HG03139 (cell line): ENCODE measurements at regions not wholly inside any gene's neighbourhood (a gene's known extent, or its start where the extent isn't known, plus 50 kb on each side); places are given as distances from the start of the nearest gene placed in this dataset.

Experiments
- ATAC-seq: cut with Tn5 transposase; IDR thresholded peaks from one replicate; pipeline ENCODE4 v1.9.1; 2021; ENCODE audit not compliant: unreplicated experiment

- no peak for ATAC-seq
Measured at GRCh38 chr5:93017376-93017775, 563.6 kb downstream of the NR2F1-AS1 start.

- no peak for ATAC-seq
Measured at GRCh38 chr5:93010616-93011015, 570.4 kb downstream of the NR2F1-AS1 start.

- no peak for ATAC-seq
Measured at GRCh38 chr5:93010037-93010436, 571.0 kb downstream of the NR2F1-AS1 start.

- ATAC-seq, result no peak
Measured at GRCh38 chr5:93008502-93009207, 572.4 kb downstream of the NR2F1-AS1 start.

GRCh38 chr5:93006915-93007314 is 574.1 kb downstream of the NR2F1-AS1 start:
- ATAC-seq, result no peak

GRCh38 chr5:92998456-92998855 is 582.6 kb downstream of the NR2F1-AS1 start:
- ATAC-seq, result no peak

GRCh38 chr5:92994392-92994791 is 586.6 kb downstream of the NR2F1-AS1 start:
- ATAC-seq, result no peak

- ATAC-seq, result no peak
Measured at GRCh38 chr5:92992073-92992472, 588.9 kb downstream of the NR2F1-AS1 start.

- no peak for ATAC-seq
Measured at GRCh38 chr5:92991581-92992067, 589.4 kb downstream of the NR2F1-AS1 start.

- ATAC-seq, result no peak
Measured at GRCh38 chr5:92990771-92991170, 590.2 kb downstream of the NR2F1-AS1 start.

GRCh38 chr5:92981001-92981400 is 600.0 kb downstream of the NR2F1-AS1 start:
- no peak for ATAC-seq

- ATAC-seq, result no peak
Measured at GRCh38 chr5:92980491-92980890, 600.5 kb downstream of the NR2F1-AS1 start.

GRCh38 chr5:92979716-92980115 is 601.3 kb downstream of the NR2F1-AS1 start:
- ATAC-seq, result no peak

GRCh38 chr5:92977846-92978540 is 603.0 kb downstream of the NR2F1-AS1 start:
- ATAC-seq, result no peak

GRCh38 chr5:92976156-92976555 is 604.9 kb downstream of the NR2F1-AS1 start:
- no peak for ATAC-seq

GRCh38 chr5:92969781-92970237 is 611.2 kb downstream of the NR2F1-AS1 start:
- no peak for ATAC-seq

- no peak for ATAC-seq
Measured at GRCh38 chr5:92969191-92969780, 611.7 kb downstream of the NR2F1-AS1 start.

- no peak for ATAC-seq
Measured at GRCh38 chr5:92963800-92964199, 617.2 kb downstream of the NR2F1-AS1 start.

GRCh38 chr5:92962752-92963151 is 618.3 kb downstream of the NR2F1-AS1 start:
- no peak for ATAC-seq

GRCh38 chr5:92956886-92957285 is 624.1 kb downstream of the NR2F1-AS1 start:
- no peak for ATAC-seq

GRCh38 chr5:92952243-92952642 is 628.8 kb downstream of the NR2F1-AS1 start:
- no peak for ATAC-seq

- ATAC-seq, result no peak
Measured at GRCh38 chr5:92951746-92952145, 629.3 kb downstream of the NR2F1-AS1 start.
